HepG2 (cell line): ENCODE measurements at regions not wholly inside any gene's neighbourhood (a gene's known extent, or its start where the extent isn't known, plus 50 kb on each side); places are given as distances from the start of the nearest gene placed in this dataset.

Experiments used
- ATAC-seq: fragments of 200-7000 bp; cut with Tn5 transposase; 3 replicates; pipeline ENCODE4 v1.9.1; 2020; ENCODE audit warnings: mild to moderate bottlenecking, moderate library complexity
- BruUV-seq: library from RNA; stranded (reverse); fragments of 400-500 nt; replicated peaks from 2 replicates; lab custom pipeline; 2021; lab: Mats Ljungman, UMichigan
- CTCF ChIA-PET: fragments of 300-600 bp; formaldehyde crosslinking; extraction: SDS; loops from one replicate; lab custom pipeline; 2021; ENCODE audit warnings: low total read pairs, inconsistent platforms, low intra/inter-chr PET ratio; lab: Yijun Ruan, JAX
- POLR2A ChIA-PET: fragments of 350-600 bp; sonication (Branson Sonifier 250); formaldehyde crosslinking; loops from one replicate; lab custom pipeline; 2020; ENCODE audit warnings: antibody characterized with exemption, inconsistent platforms; lab: Yijun Ruan, JAX
- DNase-seq: peaks from one replicate; pipeline ENCODE4 v3.0.0-alpha.2; 2015; ENCODE audit warnings: low spot score
- FAIRE-seq: peaks from 3 replicates; lab custom pipeline; 2011; peaks lifted over from hg19 to GRCh38; lab: Jason Lieb, UNC
- H2AFZ ChIP-seq: one replicate; pipeline ENCODE4 v1.6.1; 2011; ENCODE audit warnings: low read length, inconsistent platforms
- H3K27ac ChIP-seq: fragments of 300-600 bp; 3 replicates; pipeline ENCODE4 v1.8.0; 2011; ENCODE audit warnings: mixed run types, mild to moderate bottlenecking, mixed read lengths, low read length, inconsistent platforms; ENCODE audit not compliant: insufficient read depth; ENCODE audit errors: extremely low read length
- H3K27me3 ChIP-seq, 2 experiments: fragments of 200-600 bp in 1 of 2; 2 replicates in 1 of 2; 3 replicates in 1 of 2; pipeline versions ENCODE4 v1.6.0 to v1.8.0; 2011; ENCODE audit warnings: low read length in 2 of 2, mild to moderate bottlenecking in 2 of 2, moderate library complexity in 2 of 2, inconsistent platforms in 1 of 2; ENCODE audit not compliant: insufficient read depth in 2 of 2, control insufficient read depth in 1 of 2
- H3K36me3 ChIP-seq, 2 experiments: fragments of 200-600 bp in 1 of 2; replicated peaks in 1 of 2; 2 replicates in 1 of 2; 3 replicates in 1 of 2; pipeline versions ENCODE4 v1.5.1 to v1.8.0; 2011; ENCODE audit warnings: low read length in 2 of 2, inconsistent platforms in 1 of 2; ENCODE audit not compliant: insufficient read depth in 2 of 2, control insufficient read depth in 1 of 2
- H3K4me1 ChIP-seq: 2 replicates; pipeline ENCODE4 v1.5.1; 2012; ENCODE audit warnings: low read length, inconsistent platforms; ENCODE audit not compliant: insufficient read depth
- H3K4me2 ChIP-seq: 2 replicates; pipeline ENCODE4 v1.6.0; 2011; ENCODE audit warnings: low read depth, low read length, inconsistent platforms
- H3K4me3 ChIP-seq, 3 experiments: fragments of 200-600 bp in 1 of 3; sonication (generic), shearing (Covaris generic) in 1 of 3; replicated peaks in 1 of 3; 2 replicates each; pipeline ENCODE4 v1.5.1; 2011 to 2016; ENCODE audit warnings: low read length in 3 of 3, inconsistent platforms in 2 of 3, low read depth in 2 of 3, mild to moderate bottlenecking in 2 of 3, control low read depth in 1 of 3, mixed read lengths in 1 of 3; ENCODE audit not compliant: insufficient read depth in 1 of 3
- H3K79me2 ChIP-seq: one replicate; pipeline ENCODE4 v1.6.1; 2011; ENCODE audit warnings: low read length, inconsistent platforms; ENCODE audit not compliant: insufficient read depth
- H3K9ac ChIP-seq: 2 replicates; pipeline ENCODE4 v1.6.0; 2011; ENCODE audit warnings: mild to moderate bottlenecking, low read depth, low read length, inconsistent platforms; ENCODE audit not compliant: insufficient read depth
- H3K9me3 ChIP-seq: 2 replicates; pipeline ENCODE4 v1.5.1; 2012; ENCODE audit warnings: mild to moderate bottlenecking, low read length
- H4K20me1 ChIP-seq: 2 replicates; pipeline ENCODE4 v1.6.0; 2011; ENCODE audit warnings: inconsistent platforms, mild to moderate bottlenecking, low read length, moderate library complexity; ENCODE audit not compliant: insufficient read depth
- EZH2 ChIP-seq: conservative IDR thresholded peaks from 2 replicates; pipeline ENCODE4 v1.6.1; 2012; ENCODE audit warnings: mild to moderate bottlenecking, low read depth, low read length, moderate library complexity
- NCOA5 ChIP-seq: sonication (generic); formaldehyde crosslinking; IDR thresholded peaks from 2 replicates; pipeline ENCODE4 v1.4.0; 2020; ENCODE audit warnings: missing genetic modification reagents
- PHF5A ChIP-seq: IDR thresholded peaks from one replicate; pipeline ENCODE4 v1.6.1; 2018; ENCODE audit warnings: low read depth, missing genetic modification reagents; ENCODE audit not compliant: unreplicated experiment
- WIZ ChIP-seq: sonication (generic); formaldehyde crosslinking; IDR thresholded peaks from 2 replicates; pipeline ENCODE4 v1.5.1; 2020; ENCODE audit warnings: mild to moderate bottlenecking, missing genetic modification reagents
- ZFAT ChIP-seq: sonication (generic); formaldehyde crosslinking; conservative IDR thresholded peaks from 2 replicates; pipeline ENCODE4 v1.8.1; 2023; ENCODE audit warnings: missing genetic modification reagents, inconsistent platforms
- WGBS: methylation state at CpG from one replicate; pipeline ENCODE4 v1.1.6; 2017; ENCODE audit warnings: low lambda C conversion rate; 5-methylcytosine and 5-hydroxymethylcytosine counted together
- in situ Hi-C: cut with HindIII; loops from 2 replicates; pipeline ENCODE4 v1.10.0; 2017; ENCODE audit warnings: low pct_unique_long_range_greater_than_20kb; ENCODE audit not compliant: extremely low pct_ligation_motif_present
- intact Hi-C: fragments of 100-400 bp; cut with micrococcal nuclease; formaldehyde crosslinking; loops from one replicate; pipeline ENCODE4 v1.10.0; 2022; ENCODE audit not compliant: unreplicated experiment
- TF ChIP-seq, protein P1 (sequence below): sonication (generic); formaldehyde crosslinking; IDR thresholded peaks from 2 replicates; pipeline ENCODE4 v1.4.0; 2020; ENCODE audit warnings: missing genetic modification reagents
- TF ChIP-seq, protein P2 (sequence below): sonication (generic); formaldehyde crosslinking; conservative IDR thresholded peaks from 2 replicates; pipeline ENCODE4 v1.4.0; 2020; ENCODE audit warnings: mild to moderate bottlenecking, missing genetic modification reagents, moderate library complexity
- TF ChIP-seq, protein P3 (sequence below): sonication (generic); formaldehyde crosslinking; IDR thresholded peaks from 2 replicates; pipeline ENCODE4 v1.4.0; 2020; ENCODE audit warnings: missing genetic modification reagents

DNA sequence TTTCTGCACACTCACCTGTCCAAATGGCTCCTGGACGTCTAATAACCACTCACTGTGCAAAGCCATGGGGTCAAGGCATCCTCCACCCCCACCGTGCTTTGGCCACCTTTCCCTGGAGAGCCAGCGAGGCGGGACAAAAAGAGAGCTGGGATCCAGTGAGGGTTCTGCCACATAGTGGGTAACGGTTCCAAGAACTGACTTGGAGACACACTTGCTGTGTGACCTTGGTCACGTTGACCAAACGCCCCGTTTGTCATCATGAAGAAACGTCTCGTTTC lies 287.2 kb downstream of the TFAP2C start:
- CTCF ChIA-PET: no interaction called here
- Histone ChIP-seq H3K27ac (no peak overlapping the region), H4K20me1 (no peaks in the 10 kb centered on the region), H3K36me3 (no peaks in the 10 kb centered on the region), H3K4me2 (no peak overlapping the region), H3K4me1 (no peaks in the 10 kb centered on the region), H3K9ac (no peak overlapping the region), H3K27me3 (peaks cover 3 to 29% of the 10 kb centered on the region in 2 experiments; a peak in 4 of 5 replicates), H3K9me3 (no peaks in the 10 kb centered on the region), H3K79me2 (no peaks in the 10 kb centered on the region), H3K4me3 (no peak overlapping the region), H2AFZ (no peak overlapping the region)
- TF ChIP-seq, protein P1, sequence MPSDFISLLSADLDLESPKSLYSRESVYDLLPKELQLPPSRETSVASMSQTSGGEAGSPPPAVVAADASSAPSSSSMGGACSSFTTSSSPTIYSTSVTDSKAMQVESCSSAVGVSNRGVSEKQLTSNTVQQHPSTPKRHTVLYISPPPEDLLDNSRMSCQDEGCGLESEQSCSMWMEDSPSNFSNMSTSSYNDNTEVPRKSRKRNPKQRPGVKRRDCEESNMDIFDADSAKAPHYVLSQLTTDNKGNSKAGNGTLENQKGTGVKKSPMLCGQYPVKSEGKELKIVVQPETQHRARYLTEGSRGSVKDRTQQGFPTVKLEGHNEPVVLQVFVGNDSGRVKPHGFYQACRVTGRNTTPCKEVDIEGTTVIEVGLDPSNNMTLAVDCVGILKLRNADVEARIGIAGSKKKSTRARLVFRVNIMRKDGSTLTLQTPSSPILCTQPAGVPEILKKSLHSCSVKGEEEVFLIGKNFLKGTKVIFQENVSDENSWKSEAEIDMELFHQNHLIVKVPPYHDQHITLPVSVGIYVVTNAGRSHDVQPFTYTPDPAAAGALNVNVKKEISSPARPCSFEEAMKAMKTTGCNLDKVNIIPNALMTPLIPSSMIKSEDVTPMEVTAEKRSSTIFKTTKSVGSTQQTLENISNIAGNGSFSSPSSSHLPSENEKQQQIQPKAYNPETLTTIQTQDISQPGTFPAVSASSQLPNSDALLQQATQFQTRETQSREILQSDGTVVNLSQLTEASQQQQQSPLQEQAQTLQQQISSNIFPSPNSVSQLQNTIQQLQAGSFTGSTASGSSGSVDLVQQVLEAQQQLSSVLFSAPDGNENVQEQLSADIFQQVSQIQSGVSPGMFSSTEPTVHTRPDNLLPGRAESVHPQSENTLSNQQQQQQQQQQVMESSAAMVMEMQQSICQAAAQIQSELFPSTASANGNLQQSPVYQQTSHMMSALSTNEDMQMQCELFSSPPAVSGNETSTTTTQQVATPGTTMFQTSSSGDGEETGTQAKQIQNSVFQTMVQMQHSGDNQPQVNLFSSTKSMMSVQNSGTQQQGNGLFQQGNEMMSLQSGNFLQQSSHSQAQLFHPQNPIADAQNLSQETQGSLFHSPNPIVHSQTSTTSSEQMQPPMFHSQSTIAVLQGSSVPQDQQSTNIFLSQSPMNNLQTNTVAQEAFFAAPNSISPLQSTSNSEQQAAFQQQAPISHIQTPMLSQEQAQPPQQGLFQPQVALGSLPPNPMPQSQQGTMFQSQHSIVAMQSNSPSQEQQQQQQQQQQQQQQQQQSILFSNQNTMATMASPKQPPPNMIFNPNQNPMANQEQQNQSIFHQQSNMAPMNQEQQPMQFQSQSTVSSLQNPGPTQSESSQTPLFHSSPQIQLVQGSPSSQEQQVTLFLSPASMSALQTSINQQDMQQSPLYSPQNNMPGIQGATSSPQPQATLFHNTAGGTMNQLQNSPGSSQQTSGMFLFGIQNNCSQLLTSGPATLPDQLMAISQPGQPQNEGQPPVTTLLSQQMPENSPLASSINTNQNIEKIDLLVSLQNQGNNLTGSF (CRISPR knock-in tag): no peak
- TF ChIP-seq PHF5A (CRISPR knock-in tag): no peak
- TF ChIP-seq WIZ (CRISPR knock-in tag): no peak
- TF ChIP-seq, protein P2, sequence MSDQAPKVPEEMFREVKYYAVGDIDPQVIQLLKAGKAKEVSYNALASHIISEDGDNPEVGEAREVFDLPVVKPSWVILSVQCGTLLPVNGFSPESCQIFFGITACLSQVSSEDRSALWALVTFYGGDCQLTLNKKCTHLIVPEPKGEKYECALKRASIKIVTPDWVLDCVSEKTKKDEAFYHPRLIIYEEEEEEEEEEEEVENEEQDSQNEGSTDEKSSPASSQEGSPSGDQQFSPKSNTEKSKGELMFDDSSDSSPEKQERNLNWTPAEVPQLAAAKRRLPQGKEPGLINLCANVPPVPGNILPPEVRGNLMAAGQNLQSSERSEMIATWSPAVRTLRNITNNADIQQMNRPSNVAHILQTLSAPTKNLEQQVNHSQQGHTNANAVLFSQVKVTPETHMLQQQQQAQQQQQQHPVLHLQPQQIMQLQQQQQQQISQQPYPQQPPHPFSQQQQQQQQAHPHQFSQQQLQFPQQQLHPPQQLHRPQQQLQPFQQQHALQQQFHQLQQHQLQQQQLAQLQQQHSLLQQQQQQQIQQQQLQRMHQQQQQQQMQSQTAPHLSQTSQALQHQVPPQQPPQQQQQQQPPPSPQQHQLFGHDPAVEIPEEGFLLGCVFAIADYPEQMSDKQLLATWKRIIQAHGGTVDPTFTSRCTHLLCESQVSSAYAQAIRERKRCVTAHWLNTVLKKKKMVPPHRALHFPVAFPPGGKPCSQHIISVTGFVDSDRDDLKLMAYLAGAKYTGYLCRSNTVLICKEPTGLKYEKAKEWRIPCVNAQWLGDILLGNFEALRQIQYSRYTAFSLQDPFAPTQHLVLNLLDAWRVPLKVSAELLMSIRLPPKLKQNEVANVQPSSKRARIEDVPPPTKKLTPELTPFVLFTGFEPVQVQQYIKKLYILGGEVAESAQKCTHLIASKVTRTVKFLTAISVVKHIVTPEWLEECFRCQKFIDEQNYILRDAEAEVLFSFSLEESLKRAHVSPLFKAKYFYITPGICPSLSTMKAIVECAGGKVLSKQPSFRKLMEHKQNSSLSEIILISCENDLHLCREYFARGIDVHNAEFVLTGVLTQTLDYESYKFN (CRISPR knock-in tag): no peak
- TF ChIP-seq NCOA5: no peak
- no peak for TF ChIP-seq ZFAT (CRISPR knock-in tag)
- TF ChIP-seq, protein P3, sequence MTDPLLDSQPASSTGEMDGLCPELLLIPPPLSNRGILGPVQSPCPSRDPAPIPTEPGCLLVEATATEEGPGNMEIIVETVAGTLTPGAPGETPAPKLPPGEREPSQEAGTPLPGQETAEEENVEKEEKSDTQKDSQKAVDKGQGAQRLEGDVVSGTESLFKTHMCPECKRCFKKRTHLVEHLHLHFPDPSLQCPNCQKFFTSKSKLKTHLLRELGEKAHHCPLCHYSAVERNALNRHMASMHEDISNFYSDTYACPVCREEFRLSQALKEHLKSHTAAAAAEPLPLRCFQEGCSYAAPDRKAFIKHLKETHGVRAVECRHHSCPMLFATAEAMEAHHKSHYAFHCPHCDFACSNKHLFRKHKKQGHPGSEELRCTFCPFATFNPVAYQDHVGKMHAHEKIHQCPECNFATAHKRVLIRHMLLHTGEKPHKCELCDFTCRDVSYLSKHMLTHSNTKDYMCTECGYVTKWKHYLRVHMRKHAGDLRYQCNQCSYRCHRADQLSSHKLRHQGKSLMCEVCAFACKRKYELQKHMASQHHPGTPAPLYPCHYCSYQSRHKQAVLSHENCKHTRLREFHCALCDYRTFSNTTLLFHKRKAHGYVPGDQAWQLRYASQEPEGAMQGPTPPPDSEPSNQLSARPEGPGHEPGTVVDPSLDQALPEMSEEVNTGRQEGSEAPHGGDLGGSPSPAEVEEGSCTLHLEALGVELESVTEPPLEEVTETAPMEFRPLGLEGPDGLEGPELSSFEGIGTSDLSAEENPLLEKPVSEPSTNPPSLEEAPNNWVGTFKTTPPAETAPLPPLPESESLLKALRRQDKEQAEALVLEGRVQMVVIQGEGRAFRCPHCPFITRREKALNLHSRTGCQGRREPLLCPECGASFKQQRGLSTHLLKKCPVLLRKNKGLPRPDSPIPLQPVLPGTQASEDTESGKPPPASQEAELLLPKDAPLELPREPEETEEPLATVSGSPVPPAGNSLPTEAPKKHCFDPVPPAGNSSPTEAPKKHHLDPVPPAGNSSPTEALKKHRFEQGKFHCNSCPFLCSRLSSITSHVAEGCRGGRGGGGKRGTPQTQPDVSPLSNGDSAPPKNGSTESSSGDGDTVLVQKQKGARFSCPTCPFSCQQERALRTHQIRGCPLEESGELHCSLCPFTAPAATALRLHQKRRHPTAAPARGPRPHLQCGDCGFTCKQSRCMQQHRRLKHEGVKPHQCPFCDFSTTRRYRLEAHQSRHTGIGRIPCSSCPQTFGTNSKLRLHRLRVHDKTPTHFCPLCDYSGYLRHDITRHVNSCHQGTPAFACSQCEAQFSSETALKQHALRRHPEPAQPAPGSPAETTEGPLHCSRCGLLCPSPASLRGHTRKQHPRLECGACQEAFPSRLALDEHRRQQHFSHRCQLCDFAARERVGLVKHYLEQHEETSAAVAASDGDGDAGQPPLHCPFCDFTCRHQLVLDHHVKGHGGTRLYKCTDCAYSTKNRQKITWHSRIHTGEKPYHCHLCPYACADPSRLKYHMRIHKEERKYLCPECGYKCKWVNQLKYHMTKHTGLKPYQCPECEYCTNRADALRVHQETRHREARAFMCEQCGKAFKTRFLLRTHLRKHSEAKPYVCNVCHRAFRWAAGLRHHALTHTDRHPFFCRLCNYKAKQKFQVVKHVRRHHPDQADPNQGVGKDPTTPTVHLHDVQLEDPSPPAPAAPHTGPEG (CRISPR knock-in tag): no peak
- TF ChIP-seq EZH2: 0 out of 2 replicates have a peak, but pooled peaks have one; percentile 29
- intact Hi-C loops (no loop called here), in situ Hi-C loops (no loop called here)
- BruUV-seq: no TSS peak
- ATAC-seq: no peak
- POLR2A ChIA-PET: no interaction called here
- DNase-seq: no peak
- whole genome bisulfite sequencing: 15% methylated on average over 10 of the region's 10 CpGs
- FAIRE-seq: no peak
